ENCODE measurements at regions not wholly inside any gene's neighbourhood (a gene's known extent, or its start where the extent isn't known, plus 50 kb on each side); places are given as distances from the start of the nearest gene placed in this dataset.

- no peak for DNase-seq
Measured at GRCh38 chr17:51496378-51496777, 236.0 kb downstream of the UTP18 start.

- DNase-seq: no peak
Measured at GRCh38 chr17:51499897-51500296, 239.6 kb downstream of the UTP18 start.

GRCh38 chr17:51500454-51500853, 240.1 kb downstream of the UTP18 start:
- DNase-seq: no peak

- no peak for DNase-seq
Measured at GRCh38 chr17:51505450-51505849, 245.1 kb downstream of the UTP18 start.

GRCh38 chr17:51507444-51507843, 247.1 kb downstream of the UTP18 start:
- DNase-seq: no peak

- DNase-seq: no peak
Measured at GRCh38 chr17:51508048-51508447, 247.7 kb downstream of the UTP18 start.

- DNase-seq: no peak
Measured at GRCh38 chr17:51510940-51511339, 250.6 kb downstream of the UTP18 start.

GRCh38 chr17:51512220-51512907, 252.0 kb downstream of the UTP18 start:
- no peak for DNase-seq

- no peak for DNase-seq
Measured at GRCh38 chr17:51516924-51517323, 256.6 kb downstream of the UTP18 start.

- DNase-seq: no peak
Measured at GRCh38 chr17:51524524-51524923, 264.2 kb downstream of the UTP18 start.

GRCh38 chr17:51526507-51526906, 266.2 kb downstream of the UTP18 start:
- no peak for DNase-seq

- DNase-seq: no peak
Measured at GRCh38 chr17:51527225-51527982, 267.1 kb downstream of the UTP18 start.

GRCh38 chr17:51528111-51528510, 267.8 kb downstream of the UTP18 start:
- DNase-seq: no peak

- DNase-seq: no peak
Measured at GRCh38 chr17:51533219-51533618, 272.9 kb downstream of the UTP18 start.

GRCh38 chr17:51533821-51534220, 273.5 kb downstream of the UTP18 start:
- DNase-seq: no peak

GRCh38 chr17:51536627-51537026, 276.3 kb downstream of the UTP18 start:
- no peak for DNase-seq

GRCh38 chr17:51537996-51538550, 277.7 kb downstream of the UTP18 start:
- DNase-seq: no peak

GRCh38 chr17:51540151-51540550, 279.8 kb downstream of the UTP18 start:
- DNase-seq: peak in 1 of 5 donors; percentile 43

- no peak for DNase-seq
Measured at GRCh38 chr17:51541215-51541614, 280.9 kb downstream of the UTP18 start.

- DNase-seq: no peak
Measured at GRCh38 chr17:51546114-51546513, 285.8 kb downstream of the UTP18 start.

GRCh38 chr17:51548125-51548524, 287.8 kb downstream of the UTP18 start:
- no peak for DNase-seq

GRCh38 chr17:51555153-51555552, 294.8 kb downstream of the UTP18 start:
- no peak for DNase-seq

GRCh38 chr17:51559778-51560177, 299.4 kb downstream of the UTP18 start:
- DNase-seq: no peak

GRCh38 chr17:51560398-51560797, 300.1 kb downstream of the UTP18 start:
- no peak for DNase-seq
